Heart left ventricle (tissue), 16 donors: ENCODE measurements at regions not wholly inside any gene's neighbourhood (a gene's known extent, or its start where the extent isn't known, plus 50 kb on each side); places are given as distances from the start of the nearest gene placed in this dataset.

ENCODE experiments used
- ATAC-seq, 4 donors: fragments of 200-7000 bp; cut with Tn5 transposase; one replicate each; pipeline ENCODE4 v1.9.1; 2020 to 2022; ENCODE audit warnings: moderate library complexity in 4 of 4, mild to moderate bottlenecking in 3 of 4, moderate number of reproducible peaks in 1 of 4
- DNase-seq, 5 donors: peaks; one replicate each; pipeline ENCODE4 v3.0.0-alpha.2; 2020
- H3K27ac ChIP-seq, 12 donors: fragments of 200-600 bp; sonication (generic) in 4 of 12; one replicate each; pipeline versions ENCODE4 v1.5.0 to v1.8.0; 2016 to 2022; ENCODE audit warnings: mild to moderate bottlenecking in 2 of 12
- H3K27me3 ChIP-seq, 9 donors: fragments of 200-600 bp; sonication (generic) in 2 of 9; one replicate each; pipeline versions ENCODE4 v1.5.1 to v1.8.0; 2016 to 2022; ENCODE audit warnings: mild to moderate bottlenecking in 3 of 9
- H3K36me3 ChIP-seq, 9 donors: fragments of 200-600 bp; sonication (generic) in 2 of 9; one replicate each; pipeline versions ENCODE4 v1.5.0 to v1.8.0; 2018 to 2022; ENCODE audit warnings: mild to moderate bottlenecking in 2 of 9
- H3K4me1 ChIP-seq, 12 donors: fragments of 200-600 bp; sonication (generic) in 4 of 12; one replicate each; pipeline versions ENCODE4 v1.5.0 to v1.8.0; 2016 to 2022; ENCODE audit warnings: mild to moderate bottlenecking in 3 of 12
- H3K4me3 ChIP-seq, 12 donors: fragments of 200-600 bp; sonication (generic) in 4 of 12; one replicate each; pipeline versions ENCODE4 v1.5.0 to v1.8.0; 2017 to 2022; ENCODE audit warnings: mild to moderate bottlenecking in 9 of 12, moderate library complexity in 4 of 12
- H3K9me3 ChIP-seq, 12 donors: fragments of 200-600 bp; sonication (generic) in 4 of 12; one replicate each; pipeline versions ENCODE4 v1.5.0 to v1.8.0; 2016 to 2022; ENCODE audit warnings: mild to moderate bottlenecking in 1 of 12
- CTCF ChIP-seq, 12 donors: fragments of 200-600 bp; sonication (generic) in 4 of 12; IDR thresholded peaks; one replicate each; pipeline versions ENCODE4 v1.5.0 to v1.8.0; 2018 to 2022; ENCODE audit warnings: antibody characterized with exemption in 12 of 12, mild to moderate bottlenecking in 5 of 12
- POLR2A ChIP-seq, 2 donors: fragments of 450-650 bp; IDR thresholded peaks; one replicate each; pipeline ENCODE4 v1.6.1; 2017; ENCODE audit warnings: antibody characterized with exemption in 2 of 2, mild to moderate bottlenecking in 2 of 2, moderate library complexity in 2 of 2
- WGBS, 4 donors: extraction: QIAGEN DNeasy Blood & Tissue Kit in 2 of 4; methylation state at CpG; one replicate each; pipeline versions ENCODE4 v1.1.5 to v1.1.7; 2013 to 2018; 5-methylcytosine and 5-hydroxymethylcytosine counted together
- intact Hi-C, 10 donors: fragments of 100-400 bp; cut with DNase I; formaldehyde crosslinking; loops; one replicate each; pipeline versions ENCODE4 v1.11.1 to v1.14.2; 2022
- donor health status: ischemic (EF 13 %, LVEDD 7.1; RV severe dilation, severe dysfunction).
- donor health status: healthy with polysubstance abuse.
- donor health status: DM: no; HTN: yes; CAD: no.
- donor health status: DM: no; HTN: no; CAD: no.
- donor health status: ischemic (EF 25% LVEDD 6.9; RV normal size, moderate dysfunction).
- donor health status: ischemic (EF 25% LVEDD 5.7; RV mildly dilated, moderate dysfunction).
- donor health status: healthy.
- donor health status: DM: yes; HTN: yes; CAD: no.
- donor health status: ischemic (EF 35%, LVEDD 5.7; RV mildly dilated, moderate dysfunction).
- donor health status: nonischemic (EF 11% LVEDD 7.7; RV severe dilation, severe dysfunction).
- donor health status: DM: yes; HTN: yes; CAD: no.
- donor health status: PGD.
- donor health status: ischemic (EF 29% LVEDD 5.4; RV normal size, mild dysfunction).
- donor health status: nonischemic (EF 23%, LVEDD 6.1; RV moderate dilation, normal function).

DNA sequence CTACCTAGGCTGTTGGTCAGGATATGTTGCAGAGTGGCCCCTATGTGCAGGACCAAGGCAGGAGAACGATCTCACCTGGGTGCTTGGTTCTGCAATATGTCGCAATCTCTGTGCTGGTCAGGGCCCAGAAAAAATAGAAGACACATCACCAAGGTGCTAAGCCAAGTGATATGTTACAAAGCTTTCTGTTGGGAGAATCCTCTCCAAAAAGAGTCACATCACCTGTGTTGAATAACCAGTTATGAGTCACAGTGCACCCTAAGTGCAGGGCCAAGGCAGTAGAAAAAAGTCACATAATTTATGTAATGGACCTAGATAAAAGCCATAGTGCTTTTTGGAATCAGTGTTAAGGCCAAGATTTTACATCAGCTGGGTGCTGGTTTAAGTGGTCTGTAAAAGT lies 965.9 kb upstream of the AMELY start:
- ATAC-seq = no peak
- no peaks in the 10 kb centered on the region for H3K9me3 ChIP-seq
- no peaks in the 10 kb centered on the region for H3K27me3 ChIP-seq
- no peaks in the 10 kb centered on the region for H3K36me3 ChIP-seq
- 87 to 92% methylated on average over 2 of the region's 2 CpGs; no CpG with 5 or more reads in 2 of the 4 donors for WGBS, 4 donors
- DNase-seq = no peak
- TF ChIP-seq CTCF (IDR thresholded peaks at IDR 0.05) (no peak), POLR2A (IDR thresholded peaks at IDR 0.05) (no peak)
- no peak overlapping the region for H3K27ac ChIP-seq
- H3K4me1 ChIP-seq = no peaks in the 10 kb centered on the region
- H3K4me3 ChIP-seq = no peak overlapping the region
- intact Hi-C loops = no loop called here

DNA sequence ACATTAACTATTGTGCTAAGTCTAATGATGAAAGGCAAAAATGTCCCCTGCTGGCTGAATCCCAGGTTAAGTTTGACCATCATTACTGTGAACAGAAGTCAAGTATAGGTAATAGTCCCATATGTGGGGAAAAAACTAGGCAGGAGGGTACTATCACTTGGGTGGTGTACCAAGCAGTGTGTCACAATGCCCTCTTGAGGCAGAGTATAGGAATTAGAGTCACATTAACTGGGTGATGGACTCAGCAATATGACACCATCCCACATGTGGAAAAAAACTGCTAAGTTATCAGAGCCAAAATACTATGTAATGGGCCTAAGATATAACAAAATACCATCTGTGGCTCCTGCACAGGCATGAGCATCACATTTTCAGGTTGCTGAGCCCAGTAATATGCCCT lies 962.5 kb upstream of the AMELY start:
- no peaks in the 10 kb centered on the region for H3K27me3 ChIP-seq
- TF ChIP-seq POLR2A (IDR thresholded peaks at IDR 0.05) = no peak
- TF ChIP-seq CTCF (IDR thresholded peaks at IDR 0.05) = peak in 8 of 12 donors; percentile 6 to 49 (median 29)
- no peaks in the 10 kb centered on the region for H3K9me3 ChIP-seq
- H3K27ac ChIP-seq = no peak overlapping the region
- H3K4me1 ChIP-seq = no peaks in the 10 kb centered on the region
- no peak overlapping the region for H3K4me3 ChIP-seq
- ATAC-seq = peak in 1 of 4 donors; percentile 44
- no peaks in the 10 kb centered on the region for H3K36me3 ChIP-seq
- no peak for DNase-seq
- intact Hi-C loops = no loop called here

DNA sequence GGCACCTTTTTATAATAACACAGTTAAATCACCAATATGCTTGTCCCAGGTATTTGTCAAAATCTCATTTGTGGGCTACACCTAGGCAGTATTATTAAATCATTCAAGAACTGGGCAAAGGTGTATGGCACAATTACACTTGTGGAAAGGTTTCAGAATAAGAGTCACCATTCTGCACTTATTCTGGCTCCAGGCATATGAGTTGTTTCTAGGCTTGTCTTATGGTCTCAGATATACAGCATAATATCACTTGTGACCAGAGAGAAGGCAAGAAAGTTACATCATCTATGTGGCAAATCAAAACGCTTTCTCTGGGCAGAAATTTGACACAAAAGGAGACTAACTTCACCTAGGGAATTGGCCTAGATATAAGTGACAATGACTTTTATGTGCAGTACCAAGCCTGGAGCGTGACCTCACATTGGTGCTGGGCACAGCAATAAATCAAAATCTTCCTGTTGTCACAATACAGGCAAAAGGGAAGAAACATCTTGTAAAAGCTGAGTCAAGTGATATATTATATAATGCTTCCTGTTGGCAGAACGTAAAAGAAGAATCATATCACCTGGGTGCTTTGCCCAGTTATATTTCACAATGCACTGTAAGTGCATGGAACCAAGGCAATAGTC lies 959.9 kb upstream of the AMELY start:
- Histone ChIP-seq H3K4me1 (no peaks in the 10 kb centered on the region), H3K27ac (no peak overlapping the region), H3K27me3 (no peaks in the 10 kb centered on the region), H3K36me3 (no peaks in the 10 kb centered on the region), H3K4me3 (no peak overlapping the region), H3K9me3 (no peaks in the 10 kb centered on the region)
- intact Hi-C loops = no loop called here
- DNase-seq (no peak), ATAC-seq (no peak)
- 77 to 81% methylated on average over 3 of the region's 3 CpGs; no CpG with 5 or more reads in 2 of the 4 donors for WGBS, 4 donors
- no peak for TF ChIP-seq CTCF (IDR thresholded peaks at IDR 0.05)
- TF ChIP-seq POLR2A (IDR thresholded peaks at IDR 0.05) = no peak

GRCh38 chrY:7866976-7867375 lies 955.4 kb upstream of the AMELY start:
- no peaks in the 10 kb centered on the region for H3K36me3 ChIP-seq
- DNase-seq = no peak
- WGBS, 4 donors = 46 to 58% methylated on average over 2 of the region's 2 CpGs; no CpG with 5 or more reads in 2 of the 4 donors
- no peak for ATAC-seq
- H3K27ac ChIP-seq = no peak overlapping the region
- intact Hi-C loops = no loop called here
- no peaks in the 10 kb centered on the region for H3K4me1 ChIP-seq
- H3K27me3 ChIP-seq = no peaks in the 10 kb centered on the region
- TF ChIP-seq POLR2A (IDR thresholded peaks at IDR 0.05) (no peak), CTCF (IDR thresholded peaks at IDR 0.05) (no peak)
- no peaks in the 10 kb centered on the region for H3K9me3 ChIP-seq
- H3K4me3 ChIP-seq = no peak overlapping the region
